ENCODE measurements at regions not wholly inside any gene's neighbourhood (a gene's known extent, or its start where the extent isn't known, plus 50 kb on each side); places are given as distances from the start of the nearest gene placed in this dataset.

GRCh38 chr20:11012975-11013374 lies 339.2 kb upstream of the JAG1 start:
- no peak for TF ChIP-seq EZH2 (IDR thresholded peaks at IDR 0.05; ENCODE audit: low read depth, unreplicated experiment)
- TF ChIP-seq, protein P1, sequence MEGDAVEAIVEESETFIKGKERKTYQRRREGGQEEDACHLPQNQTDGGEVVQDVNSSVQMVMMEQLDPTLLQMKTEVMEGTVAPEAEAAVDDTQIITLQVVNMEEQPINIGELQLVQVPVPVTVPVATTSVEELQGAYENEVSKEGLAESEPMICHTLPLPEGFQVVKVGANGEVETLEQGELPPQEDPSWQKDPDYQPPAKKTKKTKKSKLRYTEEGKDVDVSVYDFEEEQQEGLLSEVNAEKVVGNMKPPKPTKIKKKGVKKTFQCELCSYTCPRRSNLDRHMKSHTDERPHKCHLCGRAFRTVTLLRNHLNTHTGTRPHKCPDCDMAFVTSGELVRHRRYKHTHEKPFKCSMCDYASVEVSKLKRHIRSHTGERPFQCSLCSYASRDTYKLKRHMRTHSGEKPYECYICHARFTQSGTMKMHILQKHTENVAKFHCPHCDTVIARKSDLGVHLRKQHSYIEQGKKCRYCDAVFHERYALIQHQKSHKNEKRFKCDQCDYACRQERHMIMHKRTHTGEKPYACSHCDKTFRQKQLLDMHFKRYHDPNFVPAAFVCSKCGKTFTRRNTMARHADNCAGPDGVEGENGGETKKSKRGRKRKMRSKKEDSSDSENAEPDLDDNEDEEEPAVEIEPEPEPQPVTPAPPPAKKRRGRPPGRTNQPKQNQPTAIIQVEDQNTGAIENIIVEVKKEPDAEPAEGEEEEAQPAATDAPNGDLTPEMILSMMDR (conservative IDR thresholded peaks at IDR 0.05; ENCODE audit: low read depth in 2 of 2): no peak

Data from GM23338 (cell line).